Activated CD8-positive, alpha-beta memory T cell treated with anti-CD3 and anti-CD28 coated beads, Interleukin-2, amount 50 U/mL, for 1 hour (primary cell): ENCODE measurements at regions not wholly inside any gene's neighbourhood (a gene's known extent, or its start where the extent isn't known, plus 50 kb on each side); places are given as distances from the start of the nearest gene placed in this dataset.

Source experiments
- DNase-seq: peaks from one replicate; pipeline ENCODE4 v3.0.0-alpha.2; 2020; ENCODE audit errors: extremely low read depth

DNA sequence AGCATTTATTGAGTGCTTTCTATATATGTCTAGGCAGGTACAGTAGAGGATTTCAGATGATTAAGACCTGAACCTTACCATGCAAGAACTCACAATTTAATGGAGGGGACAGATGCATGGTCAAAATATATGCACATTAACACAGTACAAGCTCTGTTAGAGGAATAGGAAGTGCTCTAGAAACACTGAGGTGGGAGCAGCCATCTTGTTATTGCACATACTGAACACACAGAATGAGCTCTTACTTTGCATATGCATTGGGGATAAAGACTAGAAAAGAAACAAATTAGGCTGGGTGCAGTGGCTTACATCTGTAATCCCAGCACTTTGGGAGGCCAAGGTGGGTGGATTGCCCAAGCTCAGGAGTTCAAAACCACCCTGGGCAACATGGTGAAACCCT lies 438.3 kb downstream of the UTRN start:
- no peak for DNase-seq

DNA sequence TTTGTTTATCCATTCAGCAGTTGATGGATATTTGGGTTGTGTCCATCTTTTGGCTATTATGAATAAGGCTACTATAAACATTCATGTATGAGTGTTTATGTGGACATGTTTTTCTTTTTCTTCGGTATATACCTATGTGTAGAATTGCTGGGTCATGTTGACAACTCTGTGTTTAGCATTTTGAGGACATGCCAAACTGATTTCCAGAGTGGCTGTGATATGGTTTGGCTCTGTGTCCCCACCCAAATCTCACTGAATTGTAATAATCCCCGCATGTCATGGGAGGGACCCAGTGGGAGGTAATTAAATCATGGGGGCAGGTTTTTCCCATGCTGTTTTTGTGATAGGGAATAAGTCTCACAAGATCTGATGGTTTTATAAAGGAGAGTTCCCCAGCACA lies 439.7 kb downstream of the UTRN start:
- DNase-seq = no peak

DNA sequence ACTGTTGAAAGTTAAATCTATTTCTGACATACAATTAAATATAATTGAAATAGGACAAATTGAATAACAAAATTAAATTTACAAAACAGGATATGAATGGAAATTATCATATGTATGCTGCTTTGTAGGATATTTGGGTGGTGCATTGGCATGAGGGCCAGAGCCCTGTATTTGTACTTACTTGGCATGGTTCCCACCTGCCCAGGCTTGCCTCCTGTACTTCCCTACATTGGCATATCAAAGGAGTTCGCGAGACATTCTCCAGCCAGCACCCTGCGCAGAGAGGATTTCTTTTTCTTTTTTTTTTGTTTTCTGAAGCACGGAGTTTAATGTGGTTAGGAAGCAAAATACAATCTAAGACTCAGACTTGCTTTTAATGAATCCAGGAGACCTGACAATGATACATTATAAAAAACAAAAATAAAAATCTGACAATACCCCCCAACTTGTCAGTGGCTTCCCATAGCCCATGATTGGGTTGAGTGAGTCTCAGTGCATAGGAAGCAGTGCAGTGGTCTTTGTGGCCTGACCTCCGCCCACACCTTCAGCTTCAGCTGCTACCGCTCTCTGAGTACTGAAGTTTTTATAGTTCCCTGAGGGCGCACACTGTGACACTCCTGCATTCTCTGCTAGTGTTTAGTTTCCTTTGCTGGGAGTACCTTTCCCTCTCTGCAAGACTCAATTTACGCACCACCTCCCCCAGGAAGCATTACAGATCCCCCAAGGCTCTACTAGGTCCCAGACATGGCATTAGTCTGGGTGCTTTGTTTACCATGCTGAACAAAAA lies 440.8 kb downstream of the UTRN start:
- no peak for DNase-seq

DNA sequence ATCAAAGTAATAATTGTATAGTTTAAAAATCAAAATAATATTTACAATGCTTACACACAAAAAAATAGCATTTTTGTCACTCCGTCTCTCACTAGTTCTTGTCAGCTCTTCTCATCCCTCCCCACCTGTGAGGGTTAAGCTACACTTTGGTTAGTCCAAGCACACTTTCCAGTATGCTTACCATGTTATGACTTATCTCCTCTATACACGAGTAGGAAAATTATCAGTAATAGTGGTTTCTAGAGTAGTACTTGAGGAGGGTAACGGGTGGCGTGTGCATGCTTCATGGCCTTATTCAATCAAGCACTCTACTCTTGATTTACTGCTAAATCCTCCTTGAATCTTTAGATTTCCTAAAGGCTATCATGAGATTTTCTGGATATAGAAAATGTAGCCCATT lies 443.7 kb downstream of the UTRN start:
- DNase-seq = no peak

DNA sequence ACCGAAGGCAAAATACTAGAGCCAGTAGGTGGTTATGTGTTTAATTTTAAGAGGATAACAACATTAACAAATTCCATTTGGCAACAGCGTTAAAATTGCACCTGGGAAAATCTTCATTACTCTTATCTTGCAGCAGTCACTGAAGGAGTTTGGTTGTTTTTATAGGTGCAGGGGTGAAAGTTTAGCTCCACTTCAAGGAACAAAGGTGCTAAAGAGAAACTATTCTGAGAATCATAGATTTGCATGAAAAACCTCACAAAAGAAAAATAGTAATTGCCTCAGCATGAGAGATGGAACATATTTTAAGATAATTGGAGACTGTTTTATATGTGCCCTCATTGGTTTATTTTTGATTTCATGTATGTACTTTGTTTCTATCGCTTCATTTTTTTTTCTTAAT lies 444.4 kb downstream of the UTRN start:
- no peak for DNase-seq

DNA sequence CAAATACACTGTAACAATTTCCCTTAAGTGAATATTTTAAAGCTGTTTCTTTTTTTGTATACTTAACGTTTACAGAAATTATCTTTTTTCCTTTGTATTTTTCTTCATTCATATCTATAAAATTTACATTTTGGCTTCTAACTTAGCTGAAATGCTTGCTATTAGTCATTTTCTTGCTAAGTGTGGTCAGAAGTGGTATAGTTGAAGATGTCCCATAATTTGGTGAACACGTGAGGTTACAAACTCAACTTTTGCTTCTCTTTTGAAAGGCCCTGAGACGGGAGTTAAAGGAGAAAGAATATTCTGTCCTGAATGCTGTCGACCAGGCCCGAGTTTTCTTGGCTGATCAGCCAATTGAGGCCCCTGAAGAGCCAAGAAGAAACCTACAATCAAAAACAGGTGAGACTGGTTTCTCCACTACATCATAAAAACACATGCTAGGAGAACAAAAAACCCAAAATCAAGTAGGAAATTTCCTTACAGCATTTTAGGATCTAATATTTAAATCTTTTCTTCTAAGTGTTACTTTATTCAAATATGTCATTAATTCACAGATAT lies 445.0 kb downstream of the UTRN start:
- no peak for DNase-seq

DNA sequence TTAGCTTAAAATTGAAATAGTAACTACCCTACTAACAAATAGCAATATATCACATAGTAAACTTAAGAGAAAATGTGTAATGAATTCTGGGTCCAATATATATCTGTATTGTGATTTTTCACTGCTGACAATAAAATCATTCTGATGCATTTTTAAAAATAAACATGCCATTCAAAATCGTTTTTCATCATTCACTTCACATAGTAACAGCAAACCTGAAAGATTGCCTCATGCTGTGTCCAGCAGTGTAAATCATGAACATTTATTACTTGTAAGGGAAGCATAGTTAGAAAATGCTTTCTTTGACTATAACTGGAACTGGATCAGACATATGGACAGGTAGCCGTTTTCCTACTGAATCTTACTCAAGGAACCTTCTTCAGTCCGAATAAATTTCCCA lies 446.1 kb downstream of the UTRN start:
- DNase-seq = no peak

DNA sequence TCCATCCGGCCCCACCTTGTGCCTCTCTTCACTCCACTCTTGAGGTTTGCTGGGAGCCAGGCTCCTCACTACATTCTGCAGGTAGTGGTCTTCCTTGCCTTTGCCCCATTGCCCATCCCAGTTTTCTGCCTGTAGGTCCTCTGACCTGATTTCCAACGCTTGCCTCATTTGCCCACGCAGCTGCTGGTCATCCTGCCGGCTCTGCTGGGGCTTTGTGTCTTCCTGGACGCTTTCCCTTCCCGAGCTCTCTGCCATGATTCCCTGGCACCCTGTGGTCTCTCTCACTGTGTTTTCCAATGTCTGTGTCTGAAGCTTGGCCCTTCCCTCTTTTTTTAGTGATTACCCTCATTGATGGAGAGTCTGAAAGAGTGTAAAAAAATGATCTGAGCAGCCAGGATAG lies 451.6 kb downstream of the UTRN start:
- no peak for DNase-seq

DNA sequence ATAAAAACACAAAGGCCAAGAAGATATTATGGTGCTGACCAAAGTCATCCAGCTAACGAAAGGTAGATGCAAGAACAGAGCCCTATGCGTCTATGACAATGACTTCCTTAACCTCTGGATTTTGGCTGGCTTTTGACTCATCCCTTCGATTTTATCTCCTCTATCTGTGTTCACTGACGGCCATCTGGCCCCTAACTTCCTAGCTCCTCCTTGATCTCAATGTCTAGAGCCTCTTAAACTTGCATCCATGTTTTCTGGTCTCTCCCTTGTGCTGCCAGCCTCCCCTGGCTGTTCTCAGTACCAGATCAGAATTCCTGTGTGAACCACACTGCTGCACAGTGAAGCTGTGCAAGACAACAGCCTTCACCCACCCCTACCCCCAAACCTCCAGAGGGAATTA lies 452.9 kb downstream of the UTRN start:
- DNase-seq = no peak

DNA sequence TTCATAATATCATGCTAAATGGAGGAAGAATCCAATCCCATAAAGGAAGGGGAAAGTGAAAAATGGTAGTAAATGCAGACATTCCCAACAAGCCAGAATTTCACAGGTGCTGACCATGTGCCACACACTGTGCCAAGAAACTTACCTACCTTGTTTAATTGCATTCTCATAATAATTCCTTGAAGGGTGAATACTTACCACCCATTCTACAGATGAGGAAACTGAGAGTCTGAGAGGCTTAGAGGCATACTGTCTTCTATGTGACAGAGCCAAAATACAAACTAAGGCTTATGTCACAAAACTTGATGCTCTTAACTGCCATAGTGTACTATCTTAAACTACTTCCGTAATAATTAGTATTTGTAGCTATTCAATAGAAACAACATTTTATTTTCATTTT lies 454.7 kb downstream of the UTRN start:
- DNase-seq = no peak

DNA sequence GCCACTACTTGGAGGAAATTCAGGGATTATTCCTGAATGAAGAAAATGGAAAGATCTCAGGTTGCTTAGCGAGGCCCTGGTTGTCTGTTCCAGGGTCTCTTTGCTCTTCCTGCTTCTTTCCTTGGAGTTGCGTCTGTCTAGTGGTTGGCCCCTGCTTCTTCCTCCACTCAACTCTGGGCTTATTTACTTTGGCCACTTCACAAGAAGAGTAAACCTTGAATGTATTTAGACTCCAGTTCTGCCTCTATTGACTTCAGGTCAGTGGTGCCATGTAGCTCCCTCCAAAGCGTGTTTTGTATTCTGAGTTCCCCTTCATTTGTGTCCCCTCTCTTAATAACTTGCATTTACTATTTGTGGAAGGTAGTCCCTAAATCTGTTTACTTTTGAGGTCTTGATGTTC lies 456.5 kb downstream of the UTRN start:
- DNase-seq = no peak

DNA sequence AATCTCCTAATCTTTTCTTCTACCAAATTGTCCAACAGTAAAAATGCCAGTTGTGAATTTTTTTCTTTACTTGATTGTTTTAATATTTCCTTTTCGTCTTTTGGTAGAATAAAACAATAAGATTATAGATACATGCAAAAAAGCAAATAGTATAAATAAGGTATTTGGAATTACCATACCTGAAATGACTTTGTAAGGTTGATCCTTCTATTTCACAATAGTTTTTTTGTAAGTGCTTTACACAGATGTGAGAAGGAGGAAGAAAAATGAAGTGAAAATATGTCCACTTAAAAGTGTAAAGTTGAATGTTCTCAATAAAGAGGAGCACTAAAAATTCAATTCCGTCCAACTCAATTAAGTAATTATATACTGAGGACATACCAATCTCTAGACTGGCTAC lies 457.6 kb downstream of the UTRN start:
- DNase-seq = no peak

DNA sequence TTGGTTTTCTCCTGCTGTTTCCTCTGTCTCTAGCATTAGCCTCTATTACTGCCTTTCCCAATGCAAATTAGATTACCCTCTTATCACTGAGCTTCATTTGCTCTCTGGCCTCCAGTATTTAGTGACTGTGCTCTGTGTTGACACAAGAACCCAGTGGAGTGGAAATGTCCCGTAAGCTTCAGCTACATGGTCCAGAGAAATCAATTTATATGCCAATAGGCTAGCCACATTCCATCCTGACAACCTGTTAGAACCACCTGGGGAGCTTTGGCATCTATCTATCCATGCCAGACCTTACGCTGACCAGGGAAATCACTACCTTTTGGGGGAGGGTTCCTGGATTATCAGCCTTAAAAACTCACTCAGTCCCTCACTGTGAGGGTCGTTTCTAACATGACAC lies 459.6 kb downstream of the UTRN start:
- no peak for DNase-seq

DNA sequence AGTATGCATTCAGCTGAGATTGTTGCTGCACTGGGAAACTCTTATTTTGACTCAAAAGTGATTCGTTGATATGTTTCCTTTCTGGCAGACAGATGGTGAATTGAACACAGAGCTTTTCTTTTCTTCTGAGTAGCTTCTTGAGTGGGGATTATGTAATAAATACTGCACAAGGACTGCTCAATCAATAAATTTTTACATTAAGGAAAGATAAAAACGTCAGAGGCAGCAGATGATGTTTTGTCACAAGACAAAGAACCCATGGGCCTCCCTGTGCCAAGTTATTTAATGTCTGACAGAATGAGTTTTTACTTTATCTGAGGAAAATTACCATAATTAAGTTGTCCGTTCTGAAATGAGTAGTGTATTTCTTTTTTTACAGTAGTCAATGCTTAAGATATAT lies 460.3 kb downstream of the UTRN start:
- DNase-seq = no peak

DNA sequence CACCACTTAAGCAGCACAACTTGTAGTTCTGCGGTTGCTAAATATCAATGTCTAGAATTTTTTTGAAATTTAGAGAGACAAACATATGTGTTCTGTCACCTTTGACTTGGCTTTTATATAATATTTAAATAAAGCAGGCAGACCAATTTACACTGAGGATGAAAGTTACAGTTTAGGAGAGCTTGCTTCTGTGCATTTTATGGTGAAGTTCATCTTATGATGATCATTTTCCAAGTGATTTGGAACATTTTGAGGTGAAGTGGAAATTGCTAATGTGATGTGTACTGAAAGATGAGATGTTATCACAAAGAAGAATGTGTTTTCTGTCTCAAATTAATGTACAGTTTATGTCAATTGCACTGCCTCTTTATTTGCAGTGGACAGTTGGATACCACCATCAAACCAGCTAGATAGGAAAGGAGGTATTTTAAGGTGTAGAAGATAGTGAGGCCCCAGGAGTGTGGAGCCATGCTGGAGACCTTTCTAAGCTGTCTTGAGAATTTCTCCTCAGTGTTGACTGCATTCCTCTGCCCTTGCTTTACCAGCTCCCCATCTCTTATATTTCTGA lies 461.9 kb downstream of the UTRN start:
- no peak for DNase-seq

DNA sequence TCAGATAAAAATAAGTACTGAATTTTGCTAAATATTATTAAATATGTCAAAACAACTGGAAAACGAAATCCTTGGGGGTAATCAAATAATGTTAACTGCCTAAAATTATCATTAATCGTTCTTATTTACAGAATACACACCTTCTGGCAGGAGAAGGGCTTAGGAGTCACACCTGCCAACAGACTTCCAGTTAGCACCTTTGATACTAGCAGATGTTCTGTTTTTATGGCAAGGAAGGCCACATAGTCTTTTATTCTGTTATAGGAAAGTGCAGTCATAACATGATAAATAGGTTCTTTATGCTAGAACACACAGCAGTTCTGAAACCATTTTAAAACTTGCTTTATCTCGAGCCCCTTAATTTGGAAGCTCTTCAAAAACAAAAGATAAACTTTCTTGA lies 464.1 kb downstream of the UTRN start:
- no peak for DNase-seq

DNA sequence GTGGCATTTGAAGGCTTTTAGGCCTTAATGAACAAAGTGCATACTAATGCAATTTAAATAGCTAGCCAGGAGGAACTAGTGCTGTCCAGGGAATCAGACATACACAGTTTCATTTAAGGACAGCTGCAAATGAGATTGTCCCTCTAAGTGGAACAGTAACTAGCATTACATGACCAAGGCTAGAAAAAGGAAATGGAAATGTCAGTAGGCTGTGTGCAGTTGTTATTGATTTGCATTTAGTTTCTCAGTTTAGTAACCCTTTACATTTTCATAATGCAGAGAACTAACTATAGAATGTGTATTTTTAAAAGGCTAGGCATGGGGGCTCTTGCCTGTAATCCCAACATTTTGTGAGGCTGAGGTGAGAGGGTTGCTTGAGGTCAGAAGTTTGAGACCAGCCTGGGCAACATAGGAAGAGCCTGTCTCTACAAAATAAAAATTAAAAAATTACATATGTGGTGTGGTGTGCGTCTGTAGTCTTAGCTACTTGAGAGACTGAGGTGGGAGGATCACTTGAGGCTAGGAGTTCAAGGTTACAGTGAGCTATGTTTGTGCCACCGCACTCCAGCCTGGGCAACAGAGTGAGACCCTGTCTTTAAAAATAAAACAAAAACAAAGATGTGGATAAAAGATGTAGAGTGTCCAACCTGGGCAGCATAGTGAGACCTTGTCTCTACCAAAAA lies 468.0 kb downstream of the UTRN start:
- DNase-seq = no peak

DNA sequence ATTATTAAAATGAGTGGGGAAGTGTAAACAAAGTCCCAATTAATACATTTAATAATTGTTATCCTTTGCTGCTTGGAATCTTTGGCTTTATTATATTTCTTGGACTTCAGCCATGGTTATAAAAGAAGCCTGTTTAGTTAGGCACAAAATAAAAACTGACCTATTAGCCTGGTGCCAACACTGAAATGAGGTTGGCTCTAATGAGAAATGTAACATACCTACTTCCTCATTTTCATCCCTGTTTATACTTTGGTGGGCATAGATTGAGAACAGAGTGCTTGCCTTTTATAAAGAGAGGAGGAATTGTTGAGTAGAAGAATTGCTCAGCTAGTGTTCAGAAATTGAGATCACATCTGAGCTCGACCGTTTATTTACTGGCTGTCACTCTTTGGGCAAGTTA lies 471.3 kb downstream of the UTRN start:
- no peak for DNase-seq

DNA sequence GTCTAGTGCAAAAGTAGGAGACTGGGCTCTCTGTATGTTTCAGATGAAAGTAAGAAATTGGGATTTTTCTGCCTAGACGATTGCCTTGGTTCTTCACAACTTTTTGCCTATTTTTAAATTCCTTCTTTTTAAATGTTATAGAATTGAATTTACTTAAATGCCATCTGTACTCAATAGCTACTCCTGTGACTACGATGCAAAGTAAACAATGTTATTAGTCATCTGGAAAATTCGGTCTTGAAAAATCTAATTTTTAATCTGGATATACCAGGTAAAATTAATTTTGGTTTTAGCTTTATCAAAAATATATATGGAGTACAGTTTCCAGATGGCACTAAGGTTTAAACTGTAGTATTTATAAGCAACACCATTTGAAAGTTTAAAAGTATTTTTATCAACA lies 472.2 kb downstream of the UTRN start:
- no peak for DNase-seq

DNA sequence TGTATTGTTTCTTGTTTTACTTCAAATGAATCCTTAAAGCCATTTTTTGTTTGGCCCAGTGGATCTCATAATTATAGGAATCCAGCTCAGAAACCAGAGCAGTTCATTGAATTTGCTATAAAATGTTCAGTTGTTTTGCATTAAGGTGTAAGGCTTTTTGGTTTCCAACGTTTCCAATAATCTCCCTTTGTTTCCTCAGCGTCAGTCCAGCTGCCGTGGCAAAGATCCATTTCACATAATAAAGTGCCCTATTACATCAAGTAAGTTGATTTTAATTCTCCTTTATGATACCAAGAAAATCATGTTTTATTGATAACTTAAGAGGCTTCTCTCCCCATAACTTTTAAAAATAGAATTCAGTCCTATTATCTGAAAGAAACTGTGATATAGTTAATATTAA lies 472.6 kb downstream of the UTRN start:
- no peak for DNase-seq

DNA sequence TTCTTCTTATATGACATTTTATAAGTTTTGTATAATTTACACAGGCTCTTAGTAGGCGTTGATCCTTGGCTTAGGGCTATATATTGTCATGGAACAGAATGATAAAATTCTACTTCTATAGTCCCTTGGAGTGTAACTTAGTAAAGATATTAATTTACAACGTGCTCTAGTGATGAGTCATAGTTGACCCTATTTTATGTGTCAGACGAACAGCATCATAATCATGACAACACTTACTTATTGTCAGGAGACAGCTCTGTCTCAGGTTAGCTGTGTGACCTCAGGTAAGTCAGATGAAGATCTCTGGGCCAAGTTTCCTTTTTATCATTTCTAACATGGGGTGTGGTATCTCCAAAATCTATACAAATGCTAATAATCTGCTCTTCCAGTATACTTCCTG lies 473.5 kb downstream of the UTRN start:
- no peak for DNase-seq

DNA sequence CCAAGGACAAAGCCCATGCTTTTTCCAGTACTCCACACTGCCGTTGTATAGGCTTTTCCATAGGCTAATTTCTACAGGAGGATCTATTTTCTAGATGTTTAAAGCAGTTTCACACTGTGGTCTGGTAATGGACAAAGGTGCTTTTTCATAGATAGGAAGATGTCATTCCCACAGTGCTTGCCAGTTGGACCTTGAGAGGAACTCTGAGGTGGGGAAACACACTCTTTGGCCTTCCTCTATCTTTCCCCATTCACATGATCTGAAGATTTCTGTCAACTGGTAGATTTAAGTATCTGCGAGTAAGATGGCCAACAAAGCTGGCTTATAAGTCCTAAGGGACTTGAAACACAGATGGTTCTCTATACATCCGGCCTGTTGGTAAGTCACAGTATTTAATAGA lies 477.3 kb downstream of the UTRN start:
- DNase-seq = no peak

DNA sequence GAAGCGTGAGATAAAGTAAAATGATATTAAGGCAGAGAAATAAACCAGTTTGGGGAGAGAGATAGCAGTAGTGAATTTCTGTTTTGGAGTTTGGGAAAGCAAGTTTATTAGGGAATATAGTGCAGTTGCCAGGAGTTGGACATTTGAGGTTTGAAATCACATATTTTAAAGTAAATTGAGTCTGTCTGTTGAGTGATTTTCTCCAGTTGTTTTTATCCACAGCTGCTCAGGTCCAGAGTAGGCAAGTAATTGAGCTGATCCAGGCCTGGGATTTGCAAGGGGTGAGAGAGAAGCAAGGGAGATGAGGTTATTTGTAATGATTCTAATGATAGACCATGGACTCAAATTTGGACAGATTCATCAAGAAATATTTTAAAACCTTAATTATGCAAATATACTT lies 481.9 kb downstream of the UTRN start:
- no peak for DNase-seq
